ENCODE measurements at regions not wholly inside any gene's neighbourhood (a gene's known extent, or its start where the extent isn't known, plus 50 kb on each side); places are given as distances from the start of the nearest gene placed in this dataset.

GRCh38 chr4:3365326-3365725 is 72.5 kb downstream of the RGS12 start:
- H3K79me2 ChIP-seq (ENCODE audit: control insufficient read depth, insufficient read depth, low read length) = peaks cover 23% of the 10 kb centered on the region
- intact Hi-C loops (cut with micrococcal nuclease) = no loop called here
- H3K36me3 ChIP-seq (ENCODE audit: control insufficient read depth in 2 of 2, extremely low read depth in 1 of 2, insufficient read depth in 2 of 2, low read length in 2 of 2) = peaks cover 0 to 2% of the 10 kb centered on the region in 2 experiments
- H3K9me1 ChIP-seq (replicated peaks; ENCODE audit: control insufficient read depth, extremely low read depth, insufficient read depth, low read length) = no peaks in the 10 kb centered on the region
- dilution Hi-C loops (cut with MboI; ENCODE audit: extremely low pct_ligation_motif_present, low sequenced_read_pairs) = no loop called here
- no peak overlapping the region for H3K9ac ChIP-seq (replicated peaks; ENCODE audit: extremely low read depth, insufficient read depth, low read length)
- H3K27ac ChIP-seq (ENCODE audit: insufficient read depth, low read depth, low read length) = no peak overlapping the region
- H3K27me3 ChIP-seq (ENCODE audit: control insufficient read depth in 2 of 2, insufficient read depth in 2 of 2, low read length in 2 of 2) = no peaks in the 10 kb centered on the region
- no peak overlapping the region for H3K4me3 ChIP-seq (replicated peaks in 1 of 3; ENCODE audit: insufficient read depth in 1 of 3, low read depth in 1 of 3, low read length in 3 of 3)
- ChIA-PET CTCF (interaction anchor here (1.3 kb wide), 1 partner anchor 19 kb away, joined by 6 read pairs; no protein-coding TSS in a partner anchor), POLR2A (no interaction called here)
- no peaks in the 10 kb centered on the region for H3K9me3 ChIP-seq (replicated peaks; ENCODE audit: control insufficient read depth, insufficient read depth, low read length)
- DNase-seq (ENCODE audit: low read depth, low spot score) (no peak), FAIRE-seq (no peak)
- TF ChIP-seq MYC (IDR thresholded peaks at IDR 0.05; ENCODE audit: low read depth, low read length) (no peak), FOS (IDR thresholded peaks at IDR 0.05; ENCODE audit: borderline replicate concordance, insufficient read depth, low read length) (no peak), POLR2A (IDR thresholded peaks at IDR 0.05; ENCODE audit: low read depth, low read length) (no peak), POLR2AphosphoS5 (IDR thresholded peaks at IDR 0.05; ENCODE audit: insufficient read depth, low read depth, low read length) (no peak), JUN (IDR thresholded peaks at IDR 0.05; ENCODE audit: borderline replicate concordance, insufficient read depth, insufficient read length, low read depth) (no peak), EZH2 (IDR thresholded peaks at IDR 0.05; ENCODE audit: borderline replicate concordance, low read depth, low read length, severe bottlenecking) (no peak), GATA2 (IDR thresholded peaks at IDR 0.05; ENCODE audit: insufficient read depth, insufficient read length, low read depth, low read length) (no peak)
- TF ChIP-seq, protein P1, sequence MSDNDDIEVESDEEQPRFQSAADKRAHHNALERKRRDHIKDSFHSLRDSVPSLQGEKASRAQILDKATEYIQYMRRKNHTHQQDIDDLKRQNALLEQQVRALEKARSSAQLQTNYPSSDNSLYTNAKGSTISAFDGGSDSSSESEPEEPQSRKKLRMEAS (IDR thresholded peaks at IDR 0.05; ENCODE audit: insufficient read depth, insufficient read length) = no peak
- TF ChIP-seq, protein P2, sequence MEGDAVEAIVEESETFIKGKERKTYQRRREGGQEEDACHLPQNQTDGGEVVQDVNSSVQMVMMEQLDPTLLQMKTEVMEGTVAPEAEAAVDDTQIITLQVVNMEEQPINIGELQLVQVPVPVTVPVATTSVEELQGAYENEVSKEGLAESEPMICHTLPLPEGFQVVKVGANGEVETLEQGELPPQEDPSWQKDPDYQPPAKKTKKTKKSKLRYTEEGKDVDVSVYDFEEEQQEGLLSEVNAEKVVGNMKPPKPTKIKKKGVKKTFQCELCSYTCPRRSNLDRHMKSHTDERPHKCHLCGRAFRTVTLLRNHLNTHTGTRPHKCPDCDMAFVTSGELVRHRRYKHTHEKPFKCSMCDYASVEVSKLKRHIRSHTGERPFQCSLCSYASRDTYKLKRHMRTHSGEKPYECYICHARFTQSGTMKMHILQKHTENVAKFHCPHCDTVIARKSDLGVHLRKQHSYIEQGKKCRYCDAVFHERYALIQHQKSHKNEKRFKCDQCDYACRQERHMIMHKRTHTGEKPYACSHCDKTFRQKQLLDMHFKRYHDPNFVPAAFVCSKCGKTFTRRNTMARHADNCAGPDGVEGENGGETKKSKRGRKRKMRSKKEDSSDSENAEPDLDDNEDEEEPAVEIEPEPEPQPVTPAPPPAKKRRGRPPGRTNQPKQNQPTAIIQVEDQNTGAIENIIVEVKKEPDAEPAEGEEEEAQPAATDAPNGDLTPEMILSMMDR (IDR thresholded peaks at IDR 0.05; ENCODE audit: extremely low read depth in 1 of 2, insufficient read depth in 1 of 2, low read depth in 1 of 2, low read length in 2 of 2) = no peak
- no TSS peak for BruUV-seq (replicated peaks)
- H4K20me1 ChIP-seq (replicated peaks; ENCODE audit: control insufficient read depth, extremely low read depth, insufficient read depth, low read length) = no peaks in the 10 kb centered on the region
- no peak overlapping the region for H3K4me2 ChIP-seq (ENCODE audit: insufficient read depth, low read length)
- no peak overlapping the region for H2AFZ ChIP-seq (ENCODE audit: low read depth, low read length)
- peaks cover 21% of the 10 kb centered on the region for H3K4me1 ChIP-seq (ENCODE audit: control insufficient read depth, extremely low read depth, insufficient read depth, low read length)
